Left lobe of liver (tissue), 2 donors: ENCODE measurements at regions not wholly inside any gene's neighbourhood (a gene's known extent, or its start where the extent isn't known, plus 50 kb on each side); places are given as distances from the start of the nearest gene placed in this dataset.

ENCODE experiments used
- ATAC-seq: fragments of 200-7000 bp; cut with Tn5 transposase; one replicate; pipeline ENCODE4 v1.9.1; 2020; ENCODE audit warnings: mild to moderate bottlenecking, moderate library complexity
- DNase-seq: peaks from one replicate; pipeline ENCODE4 v3.0.0-alpha.2; 2020; ENCODE audit warnings: low spot score
- donor health status: DM: no; HTN: no; CAD: no; lungs with moderate emphysema.
- donor health status: DM: no; HTN: yes; CAD: no.

- no peak for ATAC-seq
- DNase-seq: no peak
Observed at GRCh38 chr4:54933579-54933978, 191.8 kb downstream of the KDR start.

- DNase-seq: no peak
- ATAC-seq: no peak
Observed at GRCh38 chr4:54930226-54930625, 195.2 kb downstream of the KDR start.

DNA sequence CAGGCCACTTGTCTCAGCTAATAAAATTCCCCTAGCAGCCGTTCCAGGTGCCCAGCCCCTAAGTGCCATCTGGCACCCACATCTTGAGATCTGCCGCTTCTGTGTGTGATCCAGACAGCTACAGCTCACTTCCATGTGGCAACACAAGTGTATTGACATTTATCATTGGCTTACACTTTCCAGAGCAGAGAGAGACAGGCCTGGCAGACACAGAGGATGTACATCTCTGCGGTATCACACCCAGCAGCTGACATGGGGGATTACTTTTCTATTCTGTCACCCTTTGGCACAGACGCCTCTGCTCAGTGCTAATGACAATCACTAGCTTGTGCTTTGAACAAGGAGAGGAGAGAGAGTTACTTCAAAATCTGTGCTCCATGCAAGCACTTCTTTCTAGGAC is 195.9 kb downstream of the KDR start:
- DNase-seq (no peak), ATAC-seq (no peak)

GRCh38 chr4:54924891-54925290 is 200.5 kb downstream of the KDR start:
- DNase-seq: no peak
- ATAC-seq: no peak

DNA sequence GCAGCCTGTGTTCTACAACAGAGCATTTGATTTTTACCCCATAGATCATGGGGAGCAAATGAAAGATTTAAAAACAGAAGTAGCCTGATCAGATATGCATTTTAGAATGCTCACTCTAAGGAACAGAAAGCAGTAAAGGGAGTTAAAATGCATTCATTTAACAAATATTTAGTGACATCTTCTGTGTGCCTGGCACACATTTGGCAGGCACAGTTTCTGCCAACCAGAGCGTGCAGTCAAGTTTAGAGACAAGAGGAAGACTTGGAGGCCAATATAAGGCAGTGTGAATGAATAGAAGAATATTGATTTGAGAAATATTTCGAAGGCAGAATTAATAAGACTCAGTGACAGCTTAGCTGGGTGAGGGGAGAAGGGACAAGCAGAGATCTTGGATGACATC is 210.1 kb downstream of the KDR start:
- ATAC-seq: no peak
- DNase-seq: no peak

- no peak for ATAC-seq
- no peak for DNase-seq
Observed at GRCh38 chr4:54914781-54915180, 210.6 kb downstream of the KDR start.

GRCh38 chr4:54913751-54914526 is 211.5 kb downstream of the KDR start:
- no peak for ATAC-seq
- DNase-seq: no peak

DNA sequence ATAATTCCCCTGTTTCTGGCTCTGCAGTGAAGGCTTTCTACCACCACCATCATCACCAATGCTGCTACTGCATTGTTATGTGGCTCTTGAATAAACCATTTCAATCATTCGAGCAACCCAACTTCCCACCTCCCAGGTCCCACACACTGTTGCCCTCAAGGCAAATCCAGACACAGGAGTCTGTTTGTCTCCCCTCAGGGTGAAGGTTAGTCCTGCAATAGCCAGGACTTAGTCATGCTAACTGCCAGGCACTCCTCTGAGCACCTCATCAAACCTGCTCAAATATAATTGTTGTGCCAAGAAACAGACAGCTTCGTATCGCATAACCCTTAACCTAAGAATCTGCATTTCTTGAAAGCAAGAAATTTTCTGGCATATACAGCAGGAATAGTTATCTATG is 213.2 kb downstream of the KDR start:
- no peak for DNase-seq
- no peak for ATAC-seq

- no peak for DNase-seq
- no peak for ATAC-seq
Observed at GRCh38 chr4:54909961-54910360, 215.4 kb downstream of the KDR start.

DNA sequence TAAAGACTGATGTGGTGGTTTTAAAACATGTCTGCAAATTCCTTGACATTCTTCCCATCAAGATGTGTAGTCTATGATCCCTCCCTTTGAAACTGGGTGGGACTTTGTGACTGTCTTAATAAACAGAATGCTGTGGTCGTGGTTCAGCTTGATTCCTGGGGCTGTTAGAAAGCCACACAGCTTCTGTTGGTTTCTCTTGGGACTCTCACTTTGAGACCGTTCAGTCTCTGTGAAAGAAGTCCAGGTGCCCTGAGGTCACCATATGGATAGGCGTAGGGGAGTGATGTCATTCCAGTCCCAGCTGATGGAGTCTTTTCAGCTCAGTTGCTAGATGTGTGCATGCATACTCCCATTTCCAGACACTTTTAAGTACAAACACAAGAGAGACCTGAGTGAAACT is 216.6 kb downstream of the KDR start:
- ATAC-seq (no peak), DNase-seq (no peak)

- ATAC-seq (no peak), DNase-seq (no peak)
Observed at GRCh38 chr4:54904953-54905352, 220.4 kb downstream of the KDR start.

GRCh38 chr4:54902976-54903375 is 222.4 kb downstream of the KDR start:
- DNase-seq (no peak), ATAC-seq (no peak)

DNA sequence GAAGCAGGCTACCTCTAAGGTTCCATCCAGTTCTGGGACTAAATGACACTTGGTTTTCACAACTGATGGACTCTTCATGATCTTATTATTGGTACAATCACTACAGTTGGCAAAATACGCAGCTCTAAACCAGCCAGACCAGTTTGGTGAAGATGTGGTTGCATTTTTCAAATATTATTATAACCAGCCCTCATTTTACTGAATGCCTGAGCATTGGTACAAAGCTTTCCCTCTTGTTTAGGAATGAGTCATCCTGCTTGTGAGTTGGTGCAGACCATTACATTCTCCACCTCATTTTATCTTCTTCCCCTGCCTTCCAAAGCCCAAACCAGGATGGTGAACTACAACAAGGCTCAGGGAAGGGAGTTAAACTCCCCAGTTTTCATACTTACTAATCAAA is 223.1 kb downstream of the KDR start:
- no peak for DNase-seq
- ATAC-seq: no peak

- DNase-seq: no peak
Observed at GRCh38 chr4:54901202-54901601, 224.2 kb downstream of the KDR start.

GRCh38 chr4:54898656-54899340 is 226.6 kb downstream of the KDR start:
- no peak for DNase-seq
- no peak for ATAC-seq

More at GRCh38 chr4:54901202-54901601, 224.2 kb downstream of the KDR start:
- no peak for ATAC-seq

- no peak for ATAC-seq
- no peak for DNase-seq
Observed at GRCh38 chr4:54898056-54898562, 227.3 kb downstream of the KDR start.

DNA sequence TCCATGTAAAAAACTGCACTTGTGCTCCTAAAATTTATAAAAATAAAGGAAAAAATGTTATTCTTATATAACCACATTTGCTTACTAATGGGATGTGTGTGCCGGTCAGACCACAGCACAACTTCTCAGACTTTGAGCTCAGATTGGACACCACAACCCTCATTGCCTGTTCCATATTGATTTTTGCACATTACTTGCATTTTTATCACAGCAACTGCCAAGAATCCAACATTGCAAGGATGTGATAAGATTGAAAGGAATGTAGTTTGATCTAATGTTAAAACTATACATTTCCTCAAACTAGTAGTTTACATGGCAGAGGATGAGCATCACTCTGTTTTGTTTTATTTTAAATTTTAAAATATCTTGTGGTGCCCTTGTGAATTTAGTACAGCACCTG is 227.8 kb downstream of the KDR start:
- DNase-seq (no peak), ATAC-seq (no peak)

GRCh38 chr4:54882616-54883015 is 224.9 kb downstream of the KIT start:
- ATAC-seq: no peak
- no peak for DNase-seq

DNA sequence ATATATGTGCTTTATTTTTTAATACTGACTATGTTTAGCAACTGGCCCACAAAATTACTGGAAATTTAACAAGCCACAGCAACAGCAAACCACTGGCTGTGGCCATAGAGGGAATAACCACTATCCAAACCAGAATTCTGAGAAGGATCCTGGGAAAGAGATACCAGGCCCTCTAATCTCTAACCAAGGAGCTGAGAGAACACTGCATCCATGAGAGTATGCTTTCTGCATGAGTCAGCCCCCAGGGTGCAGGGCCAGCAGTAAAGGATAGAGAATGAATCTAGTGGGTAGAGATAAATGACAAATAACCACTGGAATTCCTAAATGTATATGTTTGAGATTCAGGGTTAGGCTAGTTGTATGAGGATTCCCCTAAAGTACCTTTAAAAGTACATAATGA is 221.8 kb downstream of the KIT start:
- no peak for ATAC-seq

GRCh38 chr4:54877006-54877405 is 219.2 kb downstream of the KIT start:
- DNase-seq (no peak), ATAC-seq (no peak)

More for the DNA sequence above, 221.8 kb downstream of the KIT start:
- no peak for DNase-seq

DNA sequence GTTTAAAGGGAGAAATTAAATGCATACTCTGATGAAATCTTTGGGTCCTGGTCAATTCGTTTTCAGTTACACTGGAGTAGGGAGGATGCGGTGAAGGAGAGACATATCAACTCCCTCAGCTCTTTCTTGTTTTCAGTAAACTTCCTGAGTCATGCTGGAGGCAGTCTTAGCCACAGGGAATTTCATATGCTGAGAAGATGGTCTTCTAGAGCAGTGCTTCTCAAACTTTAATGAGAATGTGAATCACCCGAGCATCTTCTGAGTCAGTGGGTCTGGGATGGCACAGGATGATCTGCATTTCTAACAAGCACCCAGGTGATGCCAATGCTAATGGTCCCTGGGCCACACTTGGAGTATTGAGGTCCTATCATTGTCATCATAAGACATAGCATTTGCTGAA is 214.5 kb downstream of the KIT start:
- DNase-seq (no peak), ATAC-seq (no peak)

DNA sequence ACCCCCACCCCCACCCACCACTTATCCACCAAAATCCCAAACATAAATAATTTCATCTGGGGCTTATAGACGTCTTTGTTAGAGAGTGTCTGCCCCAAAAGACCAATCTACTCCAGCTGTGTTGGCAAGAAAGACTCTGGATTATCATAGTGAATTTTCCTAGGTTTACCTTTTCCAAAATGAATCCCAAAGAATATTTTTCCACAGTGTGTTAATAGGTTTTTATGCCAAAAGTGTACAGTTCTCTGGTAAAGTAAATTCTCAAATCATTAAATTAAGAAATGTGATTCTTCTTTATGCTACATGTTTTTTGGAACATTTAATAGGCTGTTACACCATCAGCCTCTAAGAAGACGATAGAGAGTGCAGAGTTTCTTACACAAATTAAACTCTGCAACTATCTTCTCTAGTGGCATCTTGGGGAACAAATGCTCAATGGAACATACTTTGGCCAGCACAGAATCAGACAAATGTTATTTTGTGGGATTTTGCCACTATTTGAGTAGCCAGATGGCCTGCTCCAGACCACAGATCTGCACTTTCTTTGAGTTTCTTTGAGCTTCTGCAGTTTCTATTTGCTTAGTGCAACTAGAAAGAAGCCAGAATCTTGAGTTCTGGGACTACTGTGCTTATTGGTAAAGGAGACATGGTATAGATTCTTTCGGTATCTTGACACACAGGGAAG is 206.0 kb downstream of the KIT start:
- no peak for DNase-seq
- no peak for ATAC-seq
